B cell (primary cell): ENCODE measurements at regions not wholly inside any gene's neighbourhood (a gene's known extent, or its start where the extent isn't known, plus 50 kb on each side); places are given as distances from the start of the nearest gene placed in this dataset.

ENCODE experiments used
- ATAC-seq: fragments of 200-7000 bp; cut with Tn5 transposase; one replicate; pipeline ENCODE4 v1.10.0; 2021; ENCODE audit warnings: low read depth, mild to moderate bottlenecking, moderate number of reproducible peaks, moderate library complexity
- CTCF ChIA-PET: fragments of 350-600 bp; sonication (Branson Sonifier 250); formaldehyde crosslinking; loops from one replicate; lab custom pipeline; 2021; ENCODE audit warnings: antibody characterized with exemption, inconsistent platforms; lab: Charles Lee
- POLR2A ChIA-PET: fragments of 350-600 bp; sonication (Branson Sonifier 250); formaldehyde crosslinking; loops from one replicate; lab custom pipeline; 2021; ENCODE audit warnings: antibody characterized with exemption; lab: Charles Lee
- DNase-seq: peaks from one replicate; pipeline ENCODE4 v3.0.0; 2013
- H2AFZ ChIP-seq: 2 replicates; pipeline ENCODE4 v1.6.1; 2012; ENCODE audit warnings: mild to moderate bottlenecking, low read depth, low read length; ENCODE audit not compliant: insufficient read depth, poor library complexity, severe bottlenecking
- H3K27ac ChIP-seq, 2 donors: 1 replicate in 1 of 2; 2 replicates in 1 of 2; pipeline ENCODE4 v1.5.1; 2012 to 2013; ENCODE audit warnings: low read length in 2 of 2, mild to moderate bottlenecking in 2 of 2, moderate library complexity in 1 of 2
- H3K27me3 ChIP-seq, 4 experiments: fragments of 200-600 bp in 1 of 4; sonication (generic) in 1 of 4; replicated peaks in 1 of 4; 1 replicate in 2 of 4; 2 replicates in 2 of 4; pipeline versions ENCODE4 v1.6.1 to v1.7.0; 2013 to 2016; ENCODE audit warnings: low read length in 3 of 4, mild to moderate bottlenecking in 2 of 4, mixed read lengths in 1 of 4, moderate library complexity in 1 of 4; ENCODE audit not compliant: insufficient read depth in 4 of 4, control insufficient read depth in 3 of 4; ENCODE audit errors: control extremely low read depth in 1 of 4
- H3K36me3 ChIP-seq, 2 experiments: replicated peaks in 1 of 2; 1 replicate in 1 of 2; 2 replicates in 1 of 2; pipeline versions ENCODE4 v1.6.1 to v1.7.1; 2013; ENCODE audit warnings: low read length in 1 of 2; ENCODE audit not compliant: insufficient read depth in 2 of 2, control insufficient read depth in 1 of 2; ENCODE audit errors: control extremely low read depth in 1 of 2, extremely low read depth in 1 of 2
- H3K4me1 ChIP-seq, 2 donors: fragments of 200-600 bp in 1 of 2; sonication (generic) in 1 of 2; 1 replicate in 1 of 2; 2 replicates in 1 of 2; pipeline versions ENCODE4 v1.5.1 to v1.6.1; 2013 to 2017; ENCODE audit warnings: low read length in 2 of 2; ENCODE audit not compliant: control insufficient read depth in 2 of 2, insufficient read depth in 2 of 2
- H3K4me2 ChIP-seq: replicated peaks from 2 replicates; pipeline ENCODE3; 2012; ENCODE audit warnings: mild to moderate bottlenecking, low read depth, low read length; ENCODE audit not compliant: poor library complexity, severe bottlenecking
- H3K4me3 ChIP-seq, 5 experiments: fragments of 200-600 bp in 1 of 5; sonication (generic) in 1 of 5; 1 replicate in 3 of 5; 2 replicates in 2 of 5; pipeline versions ENCODE4 v1.5.1 to v1.7.0; 2011 to 2016; ENCODE audit warnings: low read length in 4 of 5, mild to moderate bottlenecking in 4 of 5, low read depth in 2 of 5, control low read depth in 1 of 5, moderate library complexity in 1 of 5; ENCODE audit not compliant: insufficient read depth in 1 of 5; ENCODE audit errors: control extremely low read depth in 1 of 5, extremely low read depth in 1 of 5
- H3K79me2 ChIP-seq: fragments of 200-600 bp; sonication (generic); one replicate; pipeline ENCODE4 v1.6.0; 2016; ENCODE audit warnings: low read length; ENCODE audit not compliant: control insufficient read depth, insufficient read depth
- H3K9ac ChIP-seq: fragments of 200-600 bp; sonication (generic); 2 replicates; pipeline ENCODE4 v1.6.1; 2017; ENCODE audit warnings: mild to moderate bottlenecking, low read length, moderate library complexity
- H3K9me3 ChIP-seq, 3 donors: one replicate each; pipeline versions ENCODE4 v1.6.1 to v1.7.1; 2013; ENCODE audit warnings: low read length in 2 of 3; ENCODE audit not compliant: control insufficient read depth in 2 of 3, insufficient read depth in 1 of 3; ENCODE audit errors: control extremely low read depth in 1 of 3
- H4K20me1 ChIP-seq: 2 replicates; pipeline ENCODE4 v1.6.0; 2012; ENCODE audit warnings: mild to moderate bottlenecking, low read length; ENCODE audit not compliant: insufficient read depth, control insufficient read depth, poor library complexity, severe bottlenecking
- H3K27ac Mint-ChIP-seq: one replicate; pipeline ENCODE4 v1.8.0; 2021; ENCODE audit warnings: mixed read lengths
- H3K27me3 Mint-ChIP-seq: one replicate; pipeline ENCODE4 v1.8.0; 2021; ENCODE audit warnings: mixed read lengths
- H3K4me1 Mint-ChIP-seq: one replicate; pipeline ENCODE4 v1.8.0; 2021; ENCODE audit warnings: mixed read lengths
- H3K4me3 Mint-ChIP-seq: one replicate; pipeline ENCODE4 v1.8.0; 2021; ENCODE audit warnings: mixed read lengths
- H3K9me3 Mint-ChIP-seq: one replicate; pipeline ENCODE4 v1.8.0; 2022; ENCODE audit warnings: mixed read lengths; ENCODE audit not compliant: insufficient read depth
- CTCF ChIP-seq: fragments of 200-600 bp; IDR thresholded peaks from one replicate; pipeline ENCODE4 v1.8.0; 2022; ENCODE audit warnings: antibody characterized with exemption, mild to moderate bottlenecking
- EZH2 ChIP-seq: IDR thresholded peaks from 2 replicates; pipeline ENCODE4 v1.6.1; 2012; ENCODE audit warnings: borderline replicate concordance, low read depth, mild to moderate bottlenecking, moderate library complexity, low read length; ENCODE audit not compliant: insufficient read depth, poor library complexity, severe bottlenecking
- WGBS: methylation state at CpG from one replicate; pipeline ENCODE4 v1.1.5; 2013; ENCODE audit warnings: missing lambda C conversion rate; ENCODE audit not compliant: insufficient coverage; 5-methylcytosine and 5-hydroxymethylcytosine counted together
- intact Hi-C: fragments of 100-400 bp; cut with micrococcal nuclease; formaldehyde crosslinking; loops from one replicate; pipeline ENCODE4 v1.10.0; 2022

GRCh38 chr14:97056086-97056485 is 258.9 kb downstream of the VRK1 start:
- ChIA-PET POLR2A (no interaction called here), CTCF (no interaction called here)
- H3K9me3 Mint-ChIP-seq, result peaks cover 2% of the 10 kb centered on the region
- H3K27me3 ChIP-seq, result peaks cover 0 to 6% (median 0%) of the 10 kb centered on the region in 4 experiments
- no peak overlapping the region for H3K4me2 ChIP-seq
- TF ChIP-seq CTCF, result no peak
- TF ChIP-seq EZH2, result no peak
- intact Hi-C loops, result no loop called here
- no peaks in the 10 kb centered on the region for H3K4me1 ChIP-seq
- H3K27ac ChIP-seq, result no peak overlapping the region
- ATAC-seq, result no peak
- H3K4me1 Mint-ChIP-seq, result no peaks in the 10 kb centered on the region
- H3K9me3 ChIP-seq, result no peaks in the 10 kb centered on the region
- no peak overlapping the region for H2AFZ ChIP-seq
- H3K79me2 ChIP-seq, result no peaks in the 10 kb centered on the region
- H3K27me3 Mint-ChIP-seq, result no peaks in the 10 kb centered on the region
- H4K20me1 ChIP-seq, result no peaks in the 10 kb centered on the region
- H3K4me3 Mint-ChIP-seq, result no peak overlapping the region
- no peak for DNase-seq
- no peak overlapping the region for H3K9ac ChIP-seq
- no peak overlapping the region for H3K27ac Mint-ChIP-seq
- WGBS, result 63% methylated on average over 4 of the region's 6 CpGs
- no peak overlapping the region for H3K4me3 ChIP-seq
- H3K36me3 ChIP-seq, result no peaks in the 10 kb centered on the region

- H4K20me1 ChIP-seq, result no peaks in the 10 kb centered on the region
- H3K9me3 ChIP-seq, result no peaks in the 10 kb centered on the region
- H3K4me1 ChIP-seq, result no peaks in the 10 kb centered on the region
- intact Hi-C loops, result no loop called here
- H3K27me3 ChIP-seq, result peaks cover 0 to 6% (median 0%) of the 10 kb centered on the region in 4 experiments
- H3K27me3 Mint-ChIP-seq, result no peaks in the 10 kb centered on the region
- H3K4me3 Mint-ChIP-seq, result no peak overlapping the region
- H3K4me2 ChIP-seq, result no peak overlapping the region
- 100% methylated on average over 1 of the region's 16 CpGs for WGBS
- peaks cover 2% of the 10 kb centered on the region for H3K9me3 Mint-ChIP-seq
- ATAC-seq (no peak), DNase-seq (no peak)
- ChIA-PET CTCF (no interaction called here), POLR2A (no interaction called here)
- H3K4me1 Mint-ChIP-seq, result no peaks in the 10 kb centered on the region
- no peak overlapping the region for H2AFZ ChIP-seq
- H3K4me3 ChIP-seq, result no peak overlapping the region
- H3K27ac ChIP-seq, result no peak overlapping the region
- no peak overlapping the region for H3K27ac Mint-ChIP-seq
- no peak for TF ChIP-seq EZH2
- no peak for TF ChIP-seq CTCF
- H3K79me2 ChIP-seq, result no peaks in the 10 kb centered on the region
- H3K36me3 ChIP-seq, result no peaks in the 10 kb centered on the region
- H3K9ac ChIP-seq, result no peak overlapping the region
Observed at GRCh38 chr14:97057238-97058073, 260.3 kb downstream of the VRK1 start.
